ENCODE measurements at regions not wholly inside any gene's neighbourhood (a gene's known extent, or its start where the extent isn't known, plus 50 kb on each side); places are given as distances from the start of the nearest gene placed in this dataset.
"Not testable (repeated sequence)": the region's sequence is repeated elsewhere in the genome, so short reads cannot be mapped to it uniquely, and the experiment has no call there.

DNA sequence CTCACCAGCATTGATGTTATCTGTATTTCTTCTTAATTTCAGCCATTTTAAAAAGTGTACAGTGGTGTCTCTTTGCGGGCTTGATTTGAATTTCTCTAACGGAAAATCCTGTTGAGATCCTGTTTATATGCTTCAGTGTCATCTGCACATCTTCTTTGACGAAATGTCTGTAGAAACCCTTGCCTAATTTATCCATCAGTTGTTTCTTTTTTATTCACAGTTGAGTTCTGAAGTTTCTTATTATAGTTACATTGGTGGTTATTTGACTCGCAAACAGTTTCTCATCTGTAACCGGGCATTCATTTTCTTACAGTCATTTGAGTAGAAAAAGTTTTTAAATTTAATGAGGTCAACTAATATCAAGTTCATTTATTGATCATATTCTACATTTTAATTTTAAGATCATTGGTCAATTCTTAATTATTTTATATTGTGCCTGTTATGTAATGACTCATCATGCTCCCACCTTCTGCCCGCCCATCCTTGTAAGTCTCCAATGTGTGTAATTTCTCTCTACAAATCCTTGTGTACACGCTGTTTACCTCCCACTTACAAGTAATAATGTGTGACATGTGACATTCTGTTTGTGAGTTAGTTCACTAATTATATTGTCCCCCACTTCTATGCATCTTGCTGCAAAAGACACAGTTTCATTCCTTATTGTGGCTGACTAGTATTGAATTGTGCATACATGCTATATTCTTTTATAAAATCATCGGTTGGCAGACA lies 1242.8 kb downstream of the TMEM121 start:
- DNase-seq = not testable (repeated sequence)

- not testable (repeated sequence) for DNase-seq
Observed at GRCh38 chr14:106770158-106770672, 1243.8 kb downstream of the TMEM121 start.

- DNase-seq = not testable (repeated sequence)
Observed at GRCh38 chr14:106774889-106775480, 1248.6 kb downstream of the TMEM121 start.

- no peak for DNase-seq
Observed at GRCh38 chr14:106776395-106776983, 1250.1 kb downstream of the TMEM121 start.

DNA sequence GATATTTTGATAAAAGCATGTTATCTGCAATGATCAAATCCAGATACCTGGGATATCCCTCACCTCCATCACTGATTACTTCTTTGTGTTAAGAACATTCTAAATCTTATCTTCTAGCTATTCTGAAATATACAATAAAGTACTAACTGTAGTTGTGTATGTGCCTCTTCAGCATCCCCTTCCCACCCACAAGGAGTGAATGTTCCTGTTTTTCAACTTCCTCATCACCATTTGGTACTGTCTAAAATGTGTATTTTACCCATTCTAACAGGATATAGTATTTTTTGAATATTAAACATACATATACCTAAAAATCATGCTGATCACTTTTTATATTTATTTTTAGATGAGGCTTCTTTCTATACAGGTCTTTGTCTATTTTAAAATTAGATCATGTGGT lies 1252.6 kb downstream of the TMEM121 start:
- DNase-seq = no peak

DNA sequence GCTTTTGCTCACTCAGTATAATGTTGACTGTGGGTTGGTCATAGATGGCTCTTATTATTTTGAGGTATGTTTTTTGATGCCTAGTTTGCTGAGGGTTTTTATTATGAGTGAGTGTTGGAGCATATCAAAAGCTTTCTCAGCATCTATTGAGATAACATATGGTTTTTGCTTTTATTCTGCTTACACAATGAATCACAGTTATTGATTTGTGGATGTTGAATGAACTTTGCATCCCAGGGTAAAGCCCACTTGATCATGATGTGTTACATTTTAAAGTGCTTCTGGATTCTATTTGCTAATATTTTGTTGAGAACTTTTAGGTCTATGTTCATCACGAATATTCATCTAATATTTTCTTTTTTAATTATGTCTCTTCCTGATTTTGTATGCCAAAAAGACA lies 1260.3 kb downstream of the TMEM121 start:
- DNase-seq = no peak

DNA sequence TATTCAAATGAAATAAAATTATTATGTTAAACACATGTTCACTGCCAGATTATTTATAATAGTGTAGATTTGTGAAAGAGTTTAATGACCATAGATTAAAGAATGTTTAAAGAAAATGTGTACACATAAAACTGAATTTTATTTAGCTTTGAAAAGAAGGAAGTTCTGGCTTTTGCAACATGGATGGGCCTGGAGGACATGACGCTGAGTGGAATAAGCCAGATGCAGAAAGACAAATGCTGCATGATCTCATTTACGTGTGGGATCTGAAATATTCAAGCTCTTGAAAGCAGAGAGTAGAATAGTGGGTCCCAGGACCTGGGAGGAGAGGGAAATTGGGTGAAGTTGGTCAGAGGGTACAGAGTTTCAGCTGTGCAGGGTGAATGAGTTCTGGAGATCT lies 1261.2 kb downstream of the TMEM121 start:
- no peak for DNase-seq

DNA sequence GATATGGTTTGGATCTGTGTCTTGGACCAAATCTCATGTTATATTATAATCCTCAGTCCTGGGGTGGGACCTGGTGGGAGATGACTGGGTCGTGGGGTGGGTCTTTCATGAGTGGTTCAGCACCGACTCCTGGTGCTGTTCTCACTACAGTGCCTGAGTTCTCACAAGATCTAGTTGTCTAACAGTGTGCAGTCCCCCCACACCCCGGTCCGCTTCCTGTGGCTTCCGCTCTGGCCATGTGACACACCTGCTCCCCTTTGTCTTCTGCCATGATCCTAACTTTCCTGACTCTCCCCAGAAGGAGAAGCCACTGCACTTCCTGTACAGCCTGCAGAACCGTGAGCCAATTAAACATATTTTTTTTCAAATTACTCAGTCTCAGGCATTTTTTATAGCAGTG lies 1262.2 kb downstream of the TMEM121 start:
- DNase-seq = no peak

- no peak for DNase-seq
Observed at GRCh38 chr14:106789318-106789717, 1262.9 kb downstream of the TMEM121 start.

DNA sequence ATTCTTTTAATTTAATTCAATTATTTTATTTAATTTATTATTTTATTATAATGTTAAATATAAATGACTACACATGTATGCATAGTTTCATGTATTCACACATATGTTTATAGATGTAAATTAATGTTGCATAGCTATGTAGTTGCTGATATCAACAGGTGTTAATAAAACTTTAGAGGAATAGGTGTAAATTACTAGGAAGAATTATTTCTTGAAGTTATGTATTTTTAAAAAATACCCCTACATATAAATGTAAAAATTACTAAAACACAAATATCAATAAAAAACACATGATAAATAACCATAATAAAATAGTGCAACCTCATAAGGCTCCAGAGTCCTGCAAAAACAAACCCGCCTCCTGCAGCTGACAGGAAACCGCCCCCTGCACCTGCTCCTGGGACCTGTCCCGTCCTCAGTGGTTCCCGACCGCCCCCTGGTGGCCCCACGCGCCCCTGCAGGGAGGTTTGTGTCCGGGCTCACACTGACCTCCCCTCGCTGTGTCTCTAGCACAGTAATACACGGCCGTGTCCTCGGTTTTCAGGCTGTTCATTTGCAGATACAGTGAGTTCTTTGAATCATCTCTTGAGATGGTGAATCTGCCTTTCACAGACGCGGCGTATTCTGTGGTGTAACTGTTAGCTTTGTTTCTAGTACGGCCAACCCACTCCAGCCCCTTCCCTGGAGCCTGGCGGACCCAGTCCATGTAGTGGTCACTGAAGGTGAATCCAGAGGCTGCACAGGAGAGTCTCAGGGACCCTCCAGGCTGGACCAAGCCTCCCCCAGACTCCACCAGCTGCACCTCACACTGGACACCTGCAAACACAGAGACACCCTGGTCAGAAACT lies 1264.0 kb downstream of the TMEM121 start:
- DNase-seq = peak; percentile 34 to 63

- DNase-seq = no peak
Observed at GRCh38 chr14:106792543-106792942, 1266.2 kb downstream of the TMEM121 start.

GRCh38 chr14:106798166-106798565 lies 1271.8 kb downstream of the TMEM121 start:
- DNase-seq = not testable (repeated sequence)

DNA sequence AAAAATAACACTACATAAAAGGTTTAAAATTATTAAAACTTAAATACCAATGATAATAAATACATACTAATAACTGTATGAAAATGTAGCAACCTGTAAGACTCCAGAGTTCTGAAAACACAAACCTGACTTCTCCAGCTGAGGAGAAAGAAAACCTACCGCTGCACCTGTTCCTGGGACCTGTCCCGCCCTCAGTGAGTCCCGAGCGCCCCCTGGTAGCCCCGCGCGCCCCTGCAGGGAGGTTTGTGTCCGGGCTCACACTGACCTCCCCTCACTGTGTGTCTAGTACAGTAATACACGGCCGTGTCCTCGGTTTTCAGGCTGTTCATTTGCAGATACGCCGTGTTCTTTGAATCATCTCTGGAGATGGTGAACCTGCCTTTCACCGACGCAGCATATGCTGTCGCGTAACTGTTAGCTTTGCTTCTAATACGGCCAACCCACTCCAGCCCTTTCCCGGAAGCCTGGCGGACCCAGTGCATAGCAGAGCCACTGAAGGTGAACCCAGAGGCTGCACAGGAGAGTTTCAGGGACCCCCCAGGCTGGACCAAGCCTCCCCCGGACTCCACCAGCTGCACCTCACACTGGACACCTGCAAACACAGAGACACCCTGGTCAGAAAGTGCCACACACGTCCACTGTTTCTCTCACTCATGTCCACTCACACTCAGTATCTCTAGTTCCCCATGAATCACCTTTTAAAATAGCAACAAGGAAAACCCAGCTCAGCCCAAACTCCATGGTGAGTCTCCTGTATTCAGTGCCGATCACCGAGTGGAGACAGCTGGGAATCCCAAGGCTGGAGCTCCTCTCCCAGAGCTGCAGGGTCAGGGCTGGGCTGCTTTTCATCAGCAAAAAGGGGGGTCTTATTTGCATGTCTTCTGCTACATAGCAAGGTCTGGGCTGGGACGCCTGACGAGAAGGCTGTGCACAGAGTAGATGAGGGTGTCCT lies 1276.3 kb downstream of the TMEM121 start:
- no peak for DNase-seq

DNA sequence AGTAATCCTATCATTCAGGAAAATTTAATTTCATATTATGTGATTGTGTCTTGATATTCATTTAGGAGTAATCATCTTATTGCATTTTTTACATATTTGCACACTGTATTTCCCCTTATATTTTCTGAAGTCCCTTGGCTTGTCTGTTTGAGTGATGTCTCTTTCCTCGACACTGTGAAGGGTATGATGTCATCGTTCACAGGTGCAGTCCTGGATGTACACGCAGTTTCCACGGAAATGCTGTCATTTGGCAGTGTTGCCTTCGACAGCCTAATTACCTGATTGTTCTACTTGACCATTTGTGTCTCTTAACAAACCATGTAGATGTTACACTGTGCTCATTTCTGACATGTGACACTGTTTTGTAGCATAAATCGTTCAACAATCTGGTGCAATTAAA lies 1277.0 kb downstream of the TMEM121 start:
- DNase-seq = no peak

GRCh38 chr14:106807493-106807892 lies 1281.1 kb downstream of the TMEM121 start:
- DNase-seq = no peak

DNA sequence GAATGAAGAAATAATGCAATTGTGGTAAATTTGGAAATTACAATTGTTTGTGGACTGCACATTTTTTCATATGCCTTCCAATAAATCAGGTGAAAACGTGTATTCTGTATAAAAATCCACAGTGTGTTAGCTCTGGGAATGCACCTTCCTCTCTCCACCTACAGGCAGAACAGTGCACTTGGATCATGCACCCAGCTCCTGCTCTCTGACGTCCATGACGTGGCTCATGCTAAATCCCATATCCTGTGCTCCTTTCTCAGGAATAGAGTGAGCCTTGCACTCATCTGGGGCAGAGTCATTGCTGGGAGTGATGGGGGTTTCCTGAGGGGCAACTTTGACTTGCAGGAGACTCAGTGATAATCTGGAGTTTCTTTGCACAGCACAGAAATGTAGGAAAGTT lies 1282.1 kb downstream of the TMEM121 start:
- DNase-seq = no peak

DNA sequence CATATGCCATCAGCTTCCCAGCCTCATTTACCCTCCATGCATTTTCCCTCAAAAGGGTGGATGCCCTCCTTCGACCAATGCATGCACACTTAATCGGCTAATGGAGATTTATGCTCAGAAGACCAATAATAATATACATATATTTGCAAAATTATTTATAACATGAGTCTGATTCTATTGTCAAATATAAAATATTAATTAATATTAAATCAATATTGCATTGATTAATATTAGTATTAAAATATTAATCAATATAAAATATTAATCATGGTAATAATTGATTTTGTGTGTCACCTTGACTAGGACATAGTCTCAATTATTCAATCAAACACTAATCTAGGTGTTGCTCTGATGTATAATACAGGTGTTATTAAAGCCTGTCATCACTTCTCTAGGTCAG lies 1282.5 kb downstream of the TMEM121 start:
- no peak for DNase-seq

DNA sequence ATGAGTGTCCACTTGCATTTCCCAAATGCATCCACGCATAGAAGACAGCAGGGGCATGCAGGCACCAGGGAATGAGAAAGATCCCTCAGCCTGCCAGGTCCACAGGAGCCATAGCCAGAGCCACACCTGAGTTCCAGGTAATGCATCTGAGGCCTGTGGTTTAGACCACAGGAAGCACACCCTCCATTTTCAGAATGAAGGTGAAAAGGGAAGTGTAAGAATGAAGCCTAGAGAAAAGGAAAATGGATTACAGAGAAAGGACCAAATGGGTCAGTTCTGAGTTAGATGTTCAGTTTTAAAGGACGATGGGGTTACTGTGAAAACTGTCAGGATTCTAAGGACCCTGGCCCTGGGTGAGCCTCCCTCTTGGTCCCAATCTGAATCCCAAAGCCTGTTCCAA lies 1283.2 kb downstream of the TMEM121 start:
- no peak for DNase-seq

GRCh38 chr14:106810168-106810567 lies 1283.8 kb downstream of the TMEM121 start:
- DNase-seq = not testable (repeated sequence)

- no peak for DNase-seq
Observed at GRCh38 chr14:106811162-106811561, 1284.8 kb downstream of the TMEM121 start.

DNA sequence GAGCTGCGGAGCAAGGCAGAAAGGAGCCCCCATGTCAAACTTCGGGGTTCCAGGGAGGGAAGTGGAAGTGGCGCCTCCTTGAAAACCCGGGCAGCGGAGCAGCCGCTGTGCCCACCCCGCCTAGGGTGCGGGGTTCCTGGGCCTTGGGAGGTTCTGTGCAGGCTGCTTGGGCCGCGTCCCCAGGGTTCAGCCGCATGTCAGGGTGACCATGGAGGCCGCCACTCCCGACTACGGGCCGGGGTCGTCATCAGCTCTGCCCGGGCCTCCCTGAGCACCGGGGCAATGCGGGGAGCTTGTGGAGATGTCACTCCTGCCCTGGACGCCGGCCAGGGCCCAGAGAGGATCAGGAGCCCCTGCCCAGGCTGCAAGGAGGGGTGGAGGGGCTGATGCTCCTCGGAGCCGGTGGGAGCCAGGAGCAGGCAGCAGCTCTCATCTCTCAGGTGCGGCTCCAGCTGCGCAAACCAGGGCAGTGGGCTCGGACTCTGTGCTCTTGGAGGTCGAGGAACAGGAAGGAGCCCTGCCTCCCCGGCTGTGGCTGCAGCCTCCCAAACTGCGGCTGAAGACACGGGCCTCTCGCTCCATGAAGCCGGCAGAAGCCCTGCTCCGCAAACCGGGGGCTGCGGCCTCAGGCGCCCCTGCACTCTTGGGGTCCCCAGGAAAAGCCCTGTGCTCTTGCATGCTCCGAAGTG lies 1286.5 kb downstream of the TMEM121 start:
- DNase-seq = no peak
